AG04449 (cell line): ENCODE measurements at regions not wholly inside any gene's neighbourhood (a gene's known extent, or its start where the extent isn't known, plus 50 kb on each side); places are given as distances from the start of the nearest gene placed in this dataset.

Source experiments
- CTCF ChIA-PET: fragments of 350-600 bp; formaldehyde crosslinking; extraction: SDS; loops from one replicate; lab custom pipeline; 2021; ENCODE audit warnings: antibody characterized with exemption; lab: Yijun Ruan, JAX
- POLR2A ChIA-PET: fragments of 400-600, 350-600 bp; formaldehyde crosslinking; extraction: SDS; loops from one replicate; lab custom pipeline; 2020; ENCODE audit warnings: antibody characterized with exemption, inconsistent platforms; lab: Yijun Ruan, JAX
- DNase-seq: peaks from one replicate; pipeline ENCODE4 v3.0.0-alpha.2; 2010; ENCODE audit warnings: low read depth, low spot score
- H3K4me3 ChIP-seq: 2 replicates; pipeline ENCODE4 v1.5.1; 2011; ENCODE audit warnings: low read depth, mild to moderate bottlenecking, control low read depth, low read length
- TF ChIP-seq, protein P1 (sequence below): IDR thresholded peaks from one replicate; pipeline ENCODE4 v1.5.1; 2011; ENCODE audit warnings: mild to moderate bottlenecking, moderate library complexity, low read length, control low read depth, inconsistent platforms; ENCODE audit not compliant: insufficient read depth; ENCODE audit errors: missing control alignments

DNA sequence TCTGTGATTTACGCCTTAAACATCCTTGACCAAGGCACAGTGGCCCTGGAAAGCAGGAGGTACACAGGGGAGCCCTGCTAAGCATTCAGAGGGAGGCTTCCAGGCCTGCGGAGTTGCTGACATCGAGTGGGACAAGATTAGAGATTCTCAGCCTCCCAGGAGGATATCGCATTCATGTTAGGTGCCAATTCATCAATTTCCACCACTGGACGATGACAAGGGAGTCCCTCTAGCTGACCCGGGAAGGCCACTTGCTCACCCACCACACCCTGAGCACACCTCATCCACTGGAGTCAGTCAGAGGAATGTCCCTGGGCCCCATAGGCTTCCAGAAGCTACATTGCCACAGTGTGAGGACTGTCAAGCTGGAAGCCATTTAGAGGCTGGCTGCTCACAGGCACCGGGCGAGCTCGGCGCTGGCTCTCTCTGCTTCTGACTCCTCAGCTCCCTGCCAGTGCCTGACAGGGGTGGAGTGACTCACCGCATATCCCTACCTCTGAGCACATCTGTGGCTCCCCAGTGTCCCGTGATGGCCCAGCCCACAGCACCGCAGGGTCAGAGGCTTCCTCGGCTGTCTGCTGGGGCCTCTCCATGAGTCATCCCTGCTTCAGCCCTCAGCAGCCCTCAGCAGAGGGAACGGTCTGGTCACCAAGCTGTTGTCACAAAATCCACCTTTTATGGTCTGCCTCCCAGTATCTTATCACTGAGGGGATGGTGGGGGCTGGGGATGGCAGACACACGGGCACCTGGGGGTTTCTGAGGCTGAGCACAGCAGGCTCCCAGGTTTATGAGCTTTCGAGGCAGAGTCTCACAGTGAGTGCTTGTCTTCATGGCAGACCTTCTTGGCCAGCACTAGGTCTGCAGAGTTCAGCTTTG is 117.5 kb downstream of the ZNF608 start:
- CTCF ChIA-PET, result interaction anchor here (0.7 kb wide), 1 partner anchor 436 kb away, joined by 3 read pairs; no protein-coding TSS in a partner anchor
- peak; percentile 75 for DNase-seq
- TF ChIP-seq, protein P1, sequence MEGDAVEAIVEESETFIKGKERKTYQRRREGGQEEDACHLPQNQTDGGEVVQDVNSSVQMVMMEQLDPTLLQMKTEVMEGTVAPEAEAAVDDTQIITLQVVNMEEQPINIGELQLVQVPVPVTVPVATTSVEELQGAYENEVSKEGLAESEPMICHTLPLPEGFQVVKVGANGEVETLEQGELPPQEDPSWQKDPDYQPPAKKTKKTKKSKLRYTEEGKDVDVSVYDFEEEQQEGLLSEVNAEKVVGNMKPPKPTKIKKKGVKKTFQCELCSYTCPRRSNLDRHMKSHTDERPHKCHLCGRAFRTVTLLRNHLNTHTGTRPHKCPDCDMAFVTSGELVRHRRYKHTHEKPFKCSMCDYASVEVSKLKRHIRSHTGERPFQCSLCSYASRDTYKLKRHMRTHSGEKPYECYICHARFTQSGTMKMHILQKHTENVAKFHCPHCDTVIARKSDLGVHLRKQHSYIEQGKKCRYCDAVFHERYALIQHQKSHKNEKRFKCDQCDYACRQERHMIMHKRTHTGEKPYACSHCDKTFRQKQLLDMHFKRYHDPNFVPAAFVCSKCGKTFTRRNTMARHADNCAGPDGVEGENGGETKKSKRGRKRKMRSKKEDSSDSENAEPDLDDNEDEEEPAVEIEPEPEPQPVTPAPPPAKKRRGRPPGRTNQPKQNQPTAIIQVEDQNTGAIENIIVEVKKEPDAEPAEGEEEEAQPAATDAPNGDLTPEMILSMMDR, result no peak
- H3K4me3 ChIP-seq, result peak overlapping the region; percentile 6; the same call in 1 of the 2 replicates
- POLR2A ChIA-PET, result interaction anchor here (0.6 to 1.0 kb wide), 4 partner anchors 17 to 528 kb away, joined by 3 read pairs; no protein-coding TSS in a partner anchor

GRCh38 chr5:124627815-124628595 is 118.4 kb downstream of the ZNF608 start:
- no peak for DNase-seq
- TF ChIP-seq, protein P1, result no peak
- CTCF ChIA-PET, result interaction anchor here (0.7 kb wide), 1 partner anchor 437 kb away, joined by 3 read pairs; no protein-coding TSS in a partner anchor
- no peak overlapping the region for H3K4me3 ChIP-seq
- POLR2A ChIA-PET, result no interaction called here

DNA sequence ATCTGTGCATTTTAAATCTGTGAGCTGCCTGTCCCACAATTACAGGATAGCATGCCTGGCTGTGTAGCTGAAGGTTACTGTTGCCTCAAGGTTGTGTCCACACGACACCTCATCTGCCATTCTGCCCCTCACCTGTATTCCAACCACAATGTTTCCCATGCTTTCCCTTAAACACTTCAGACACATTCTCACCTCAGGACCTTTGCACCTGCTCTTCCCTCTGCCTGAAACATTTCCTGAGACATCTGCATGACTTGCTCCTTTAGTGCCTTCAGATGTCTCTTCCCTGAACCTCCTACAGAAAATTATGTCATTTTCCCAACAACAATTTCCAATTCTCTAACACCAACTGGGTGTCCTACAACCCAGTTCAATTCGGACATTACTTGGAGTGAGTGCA is 120.4 kb downstream of the ZNF608 start:
- TF ChIP-seq, protein P1, result no peak
- no peak overlapping the region for H3K4me3 ChIP-seq
- ChIA-PET CTCF (no interaction called here), POLR2A (no interaction called here)
- no peak for DNase-seq

DNA sequence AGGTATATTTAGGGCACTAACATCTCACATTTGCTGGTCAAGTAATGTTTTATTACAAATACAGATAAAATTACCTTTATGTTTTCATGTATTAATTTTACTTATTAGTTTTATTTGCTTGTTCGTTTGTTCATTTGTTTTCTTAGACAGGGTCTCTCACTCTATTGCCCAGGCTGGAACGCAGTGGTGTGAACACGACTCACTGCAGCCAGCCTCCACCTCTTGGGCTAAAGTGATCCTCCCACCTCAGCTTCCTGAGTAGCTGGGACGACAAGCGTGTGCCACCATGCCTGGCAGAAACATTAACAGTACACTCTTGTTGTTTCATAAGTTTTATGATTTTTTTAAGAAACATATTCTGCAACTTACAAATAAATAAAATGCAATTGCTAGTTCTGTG is 123.2 kb downstream of the ZNF608 start:
- ChIA-PET POLR2A (no interaction called here), CTCF (no interaction called here)
- H3K4me3 ChIP-seq, result no peak overlapping the region
- no peak for DNase-seq
- TF ChIP-seq, protein P1, result no peak

DNA sequence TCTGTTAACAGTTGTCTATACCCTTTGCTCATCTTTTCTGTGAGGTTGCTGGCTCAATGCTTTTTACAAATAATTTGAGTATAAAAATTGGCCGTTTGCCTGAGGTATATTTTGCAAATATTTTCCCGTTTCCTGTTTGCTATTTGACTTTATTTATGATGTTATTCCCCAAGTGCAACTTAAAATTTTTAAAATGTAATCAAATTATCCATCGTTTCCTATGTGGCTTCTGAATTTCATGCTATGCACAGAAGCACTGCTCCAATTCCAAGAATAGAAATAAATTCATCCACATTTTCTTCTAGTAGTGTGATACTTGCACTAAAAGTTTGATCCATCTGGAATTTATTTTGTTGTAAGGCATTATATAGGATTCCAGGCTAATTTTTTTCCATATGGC is 123.6 kb downstream of the ZNF608 start:
- no peak overlapping the region for H3K4me3 ChIP-seq
- TF ChIP-seq, protein P1, result no peak
- no peak for DNase-seq
- CTCF ChIA-PET, result no interaction called here
- POLR2A ChIA-PET, result no interaction called here

DNA sequence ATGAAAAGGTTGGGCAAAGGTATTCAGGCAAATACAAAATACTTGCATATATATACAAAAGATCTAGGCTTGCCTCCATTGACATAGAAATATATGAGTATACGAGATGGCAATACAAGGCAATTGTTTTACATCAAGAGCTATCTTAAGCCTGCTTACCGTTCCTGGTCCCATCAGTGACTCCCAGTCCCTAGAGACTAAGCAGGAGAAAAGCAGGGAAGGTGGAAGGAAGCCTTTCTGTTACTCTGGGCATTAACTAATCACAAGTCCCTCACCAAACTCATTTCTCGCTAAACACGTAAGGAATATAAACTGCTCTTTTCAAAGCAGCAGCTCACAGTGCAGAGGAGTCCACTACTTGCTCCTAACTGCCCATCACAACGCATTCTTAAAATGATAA is 125.2 kb downstream of the ZNF608 start:
- POLR2A ChIA-PET, result no interaction called here
- DNase-seq, result no peak
- no peak overlapping the region for H3K4me3 ChIP-seq
- CTCF ChIA-PET, result no interaction called here
- TF ChIP-seq, protein P1, result no peak
